HG03108 (cell line): ENCODE measurements at regions not wholly inside any gene's neighbourhood (a gene's known extent, or its start where the extent isn't known, plus 50 kb on each side); places are given as distances from the start of the nearest gene placed in this dataset.
"Not testable (repeated sequence)": the region's sequence is repeated elsewhere in the genome, so short reads cannot be mapped to it uniquely, and the experiment has no call there.

Experiments
- ATAC-seq: cut with Tn5 transposase; IDR thresholded peaks from one replicate; pipeline ENCODE4 v1.9.1; 2021; ENCODE audit warnings: moderate library complexity; ENCODE audit not compliant: unreplicated experiment

GRCh38 chr1:96521010-96521409, 200.6 kb upstream of the PTBP2 start:
- no peak for ATAC-seq

- ATAC-seq, result no peak
Measured at GRCh38 chr1:96521994-96522760, 199.4 kb upstream of the PTBP2 start.

- no peak for ATAC-seq
Measured at GRCh38 chr1:96522927-96523326, 198.7 kb upstream of the PTBP2 start.

GRCh38 chr1:96524100-96524499, 197.5 kb upstream of the PTBP2 start:
- no peak for ATAC-seq

GRCh38 chr1:96525657-96526557, 195.7 kb upstream of the PTBP2 start:
- no peak for ATAC-seq

GRCh38 chr1:96528672-96529071, 192.9 kb upstream of the PTBP2 start:
- ATAC-seq, result not testable (repeated sequence)

- ATAC-seq, result no peak
Measured at GRCh38 chr1:96533820-96534219, 187.8 kb upstream of the PTBP2 start.

- ATAC-seq, result no peak
Measured at GRCh38 chr1:96536581-96536980, 185.0 kb upstream of the PTBP2 start.

GRCh38 chr1:96538111-96538641, 183.4 kb upstream of the PTBP2 start:
- ATAC-seq, result no peak

- ATAC-seq, result no peak
Measured at GRCh38 chr1:96538883-96539282, 182.7 kb upstream of the PTBP2 start.

- no peak for ATAC-seq
Measured at GRCh38 chr1:96541491-96541890, 180.1 kb upstream of the PTBP2 start.

GRCh38 chr1:96544051-96544830, 177.3 kb upstream of the PTBP2 start:
- ATAC-seq, result no peak

- ATAC-seq, result no peak
Measured at GRCh38 chr1:96544831-96545221, 176.8 kb upstream of the PTBP2 start.

- no peak for ATAC-seq
Measured at GRCh38 chr1:96545935-96546656, 175.5 kb upstream of the PTBP2 start.

- ATAC-seq, result no peak
Measured at GRCh38 chr1:96550061-96550460, 171.5 kb upstream of the PTBP2 start.

GRCh38 chr1:96552451-96552850, 169.1 kb upstream of the PTBP2 start:
- no peak for ATAC-seq

GRCh38 chr1:96553811-96554210, 167.8 kb upstream of the PTBP2 start:
- no peak for ATAC-seq

- ATAC-seq, result no peak
Measured at GRCh38 chr1:96554364-96554763, 167.2 kb upstream of the PTBP2 start.

GRCh38 chr1:96557336-96557735, 164.2 kb upstream of the PTBP2 start:
- ATAC-seq, result no peak

GRCh38 chr1:96558635-96559034, 162.9 kb upstream of the PTBP2 start:
- ATAC-seq, result no peak
